Esophagus muscularis mucosa (tissue), 3 donors: ENCODE measurements at regions not wholly inside any gene's neighbourhood (a gene's known extent, or its start where the extent isn't known, plus 50 kb on each side); places are given as distances from the start of the nearest gene placed in this dataset.

Source experiments
- CTCF ChIP-seq, 3 experiments: fragments of 200-600 bp in 2 of 3; fragments of 450-650 bp in 1 of 3; sonication (generic) in 2 of 3; IDR thresholded peaks; one replicate each; pipeline ENCODE4 v1.5.1; 2017 to 2019; ENCODE audit warnings: antibody characterized with exemption in 3 of 3, mild to moderate bottlenecking in 2 of 3, moderate library complexity in 1 of 3
- POLR2A ChIP-seq: fragments of 450-650 bp; IDR thresholded peaks from one replicate; pipeline ENCODE4 v1.6.1; 2017; ENCODE audit warnings: antibody characterized with exemption, moderate library complexity, mild to moderate bottlenecking, low read depth
- POLR2AphosphoS5 ChIP-seq, 2 donors: sonication (generic); formaldehyde crosslinking; IDR thresholded peaks; one replicate each; pipeline ENCODE4 v1.6.1; 2017; ENCODE audit warnings: antibody characterized with exemption in 2 of 2

- TF ChIP-seq CTCF (IDR thresholded peaks at IDR 0.05) = no peak
- no peak for TF ChIP-seq POLR2AphosphoS5 (IDR thresholded peaks at IDR 0.05)
- no peak for TF ChIP-seq POLR2A
These were observed 165.7 kb downstream of the C7orf25 start for GRCh38 chr7:42746214-42746613.
